G401 (cell line): ENCODE measurements at regions not wholly inside any gene's neighbourhood (a gene's known extent, or its start where the extent isn't known, plus 50 kb on each side); places are given as distances from the start of the nearest gene placed in this dataset.

Source experiments
- DNase-seq: peaks from one replicate; pipeline ENCODE4 v3.0.0-alpha.2; 2015; ENCODE audit warnings: low spot score
- in situ Hi-C: cut with HindIII; loops from 2 replicates; pipeline ENCODE4 v1.10.0; 2016; ENCODE audit warnings: low sequenced_read_pairs, mixed read lengths

GRCh38 chr10:125216861-125217260, 56.5 kb upstream of the CTBP2 start:
- DNase-seq: no peak
- in situ Hi-C loops: no loop called here

GRCh38 chr10:125216309-125216708, 55.9 kb upstream of the CTBP2 start:
- in situ Hi-C loops: no loop called here
- no peak for DNase-seq

GRCh38 chr10:125214283-125214570, 53.9 kb upstream of the CTBP2 start:
- no peak for DNase-seq
- in situ Hi-C loops: no loop called here

- DNase-seq: no peak
- in situ Hi-C loops: no loop called here
Observed at GRCh38 chr10:125213541-125214282, 53.3 kb upstream of the CTBP2 start.

- in situ Hi-C loops: no loop called here
- no peak for DNase-seq
Observed at GRCh38 chr10:125212150-125212809, 51.9 kb upstream of the CTBP2 start.
